CMK (cell line): ENCODE measurements at regions not wholly inside any gene's neighbourhood (a gene's known extent, or its start where the extent isn't known, plus 50 kb on each side); places are given as distances from the start of the nearest gene placed in this dataset.
"Not testable (repeated sequence)": the region's sequence is repeated elsewhere in the genome, so short reads cannot be mapped to it uniquely, and the experiment has no call there.

ENCODE experiments used
- DNase-seq: peaks from one replicate; pipeline ENCODE4 v3.0.0-alpha.2; 2010; ENCODE audit warnings: low read depth

GRCh38 chr17:30584810-30585209 is 107.6 kb downstream of the GOSR1 start:
- DNase-seq: no peak

DNA sequence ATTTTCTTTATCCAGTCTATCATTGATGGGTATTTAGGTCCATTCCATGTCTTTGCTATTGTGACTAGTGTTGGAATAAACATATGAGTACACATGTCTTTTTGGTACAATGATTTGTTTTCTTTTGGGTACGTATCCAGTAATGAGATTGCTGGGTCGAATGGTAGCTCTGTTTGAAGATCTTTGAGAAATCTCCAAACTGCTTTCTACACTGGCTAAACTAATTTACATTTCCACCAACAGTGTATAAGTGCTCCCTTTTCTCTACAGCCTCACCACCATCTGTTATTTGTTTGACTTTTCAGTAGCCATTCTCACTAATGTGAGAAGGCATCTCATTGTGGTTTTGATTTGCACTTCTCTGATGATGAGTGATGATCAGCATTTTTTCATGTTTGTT is 103.7 kb downstream of the GOSR1 start:
- no peak for DNase-seq

DNA sequence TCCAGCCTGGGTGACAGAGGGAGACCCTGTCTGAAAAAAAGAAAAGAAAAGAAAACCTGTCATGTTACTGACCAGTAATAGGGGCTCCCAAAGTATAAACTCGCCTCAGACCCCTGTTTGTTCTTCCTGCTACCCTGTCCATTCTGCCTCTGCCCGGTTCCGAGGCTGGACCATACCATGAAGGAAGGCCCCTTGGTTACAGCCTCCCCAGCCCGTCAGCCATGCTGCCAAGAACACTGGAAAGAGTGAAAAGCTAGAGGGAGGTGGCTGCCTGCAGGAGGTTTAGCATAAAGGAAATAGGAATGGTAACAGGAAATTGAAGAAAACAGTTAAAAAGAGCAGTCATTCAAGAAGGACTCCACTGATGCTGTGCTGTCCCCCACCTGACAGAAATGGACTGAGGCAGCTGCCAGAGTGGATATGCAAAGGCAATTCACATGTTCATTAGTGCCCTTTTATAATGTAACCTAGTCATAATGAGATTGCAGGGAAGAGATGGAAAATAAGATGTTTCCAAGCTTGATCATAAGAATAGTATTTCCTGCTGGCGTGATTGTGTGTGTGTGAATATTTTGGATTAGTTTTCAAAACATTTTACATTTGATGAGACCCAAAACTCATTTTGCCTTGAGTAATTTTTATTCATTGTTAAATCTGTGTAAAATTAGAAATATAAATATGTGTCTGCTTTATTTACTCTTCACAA is 102.6 kb downstream of the GOSR1 start:
- DNase-seq: no peak

DNA sequence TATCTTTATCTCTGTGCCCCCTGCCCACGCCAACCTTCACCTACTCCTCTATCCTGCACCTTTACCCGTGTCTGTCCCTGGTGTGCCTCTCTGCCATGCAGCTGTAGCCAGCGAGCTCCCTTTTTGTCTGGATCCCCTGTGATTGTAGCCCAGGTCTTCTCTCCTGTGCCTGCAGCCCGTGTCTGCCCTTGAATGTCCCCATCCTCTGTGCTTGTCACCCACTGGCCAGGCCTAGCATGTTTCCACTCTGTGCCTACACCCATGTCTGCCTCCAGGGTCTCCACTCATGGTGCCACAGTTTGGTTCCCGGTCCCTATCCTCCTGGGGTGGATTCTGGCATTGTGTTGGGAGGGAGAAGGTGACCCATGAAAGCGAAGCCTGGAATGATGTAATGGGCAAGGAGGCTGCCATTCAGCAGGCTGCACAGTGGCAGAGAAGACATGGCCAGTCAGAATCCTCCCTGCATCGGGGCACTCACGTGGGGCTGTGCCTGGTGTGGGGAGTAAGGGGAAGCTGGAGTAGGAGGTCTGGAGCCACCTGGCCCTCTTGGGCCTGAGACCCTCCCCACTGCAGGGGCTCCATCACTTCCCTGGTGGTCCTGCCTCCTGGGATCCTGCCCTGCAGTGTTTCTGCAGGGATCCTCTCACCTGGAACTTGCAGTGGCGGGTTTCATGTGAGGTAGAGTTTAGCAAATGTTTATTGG is 101.0 kb downstream of the GOSR1 start:
- not testable (repeated sequence) for DNase-seq
